H1 (cell line): ENCODE measurements at regions not wholly inside any gene's neighbourhood (a gene's known extent, or its start where the extent isn't known, plus 50 kb on each side); places are given as distances from the start of the nearest gene placed in this dataset.

Experiments
- CTCF ChIA-PET: fragments of 300-600 bp; sonication (Branson Sonifier 250); formaldehyde crosslinking; loops from one replicate; lab custom pipeline; 2021; ENCODE audit not compliant: partially characterized antibody; lab: Charles Lee
- POLR2A ChIA-PET: fragments of 300-600 bp; sonication (Branson Sonifier 250); formaldehyde crosslinking; loops from one replicate; lab custom pipeline; 2021; ENCODE audit warnings: inconsistent platforms; ENCODE audit not compliant: partially characterized antibody; lab: Charles Lee
- DNase-seq, 2 experiments: peaks; one replicate each; pipeline versions ENCODE4 v3.0.0 to v3.0.0-alpha.2; 2010 to 2022; ENCODE audit warnings: low spot score in 2 of 2, low read depth in 1 of 2, mixed read lengths in 1 of 2
- FAIRE-seq: peaks from 2 replicates; lab custom pipeline; 2011; peaks lifted over from hg19 to GRCh38; lab: Jason Lieb, UNC
- H2AFZ ChIP-seq: 2 replicates; pipeline ENCODE4 v1.8.1; 2012; ENCODE audit warnings: low read length, inconsistent platforms
- H2AK5ac ChIP-seq: 2 replicates; pipeline ENCODE4 v1.6.1; 2013; ENCODE audit warnings: low read depth, low read length
- H2BK120ac ChIP-seq: replicated peaks from 2 replicates; pipeline ENCODE3; 2013; ENCODE audit warnings: low read depth, low read length, inconsistent platforms
- H2BK12ac ChIP-seq: 2 replicates; pipeline ENCODE4 v1.6.1; 2013; ENCODE audit warnings: low read depth, low read length
- H2BK15ac ChIP-seq: 2 replicates; pipeline ENCODE4 v1.6.1; 2013; ENCODE audit warnings: low read length
- H2BK20ac ChIP-seq: 2 replicates; pipeline ENCODE4 v1.6.1; 2013; ENCODE audit warnings: low read length
- H2BK5ac ChIP-seq: 2 replicates; pipeline ENCODE4 v1.6.1; 2013; ENCODE audit warnings: low read depth, low read length
- H3K14ac ChIP-seq: 2 replicates; pipeline ENCODE4 v1.6.1; 2013; ENCODE audit warnings: inconsistent platforms; ENCODE audit not compliant: insufficient read length
- H3K18ac ChIP-seq: 2 replicates; pipeline ENCODE4 v1.6.1; 2013; ENCODE audit warnings: low read length; ENCODE audit errors: extremely low read depth
- H3K23ac ChIP-seq: 2 replicates; pipeline ENCODE4 v1.6.1; 2013; ENCODE audit warnings: inconsistent platforms; ENCODE audit not compliant: insufficient read length
- H3K23me2 ChIP-seq: 2 replicates; pipeline ENCODE4 v1.6.1; 2013; ENCODE audit warnings: low read depth, low read length
- H3K27ac ChIP-seq: 2 replicates; pipeline ENCODE4 v1.6.1; 2011; ENCODE audit warnings: low read depth, low read length, inconsistent platforms
- H3K27me3 ChIP-seq, 4 experiments: replicated peaks in 1 of 4; 1 replicate in 1 of 4; 2 replicates in 3 of 4; pipeline versions ENCODE4 v1.6.1 to v1.8.1; 2011 to 2013; ENCODE audit warnings: low read length in 3 of 4, mild to moderate bottlenecking in 3 of 4, inconsistent platforms in 2 of 4, mixed read lengths in 2 of 4, moderate library complexity in 1 of 4; ENCODE audit not compliant: control insufficient read depth in 3 of 4, insufficient read depth in 3 of 4; ENCODE audit errors: extremely low read depth in 1 of 4
- H3K36me3 ChIP-seq, 4 experiments: 2 replicates each; pipeline versions ENCODE4 v1.6.1 to v1.8.1; 2011 to 2013; ENCODE audit warnings: mild to moderate bottlenecking in 4 of 4, low read length in 3 of 4, moderate library complexity in 2 of 4, control low read depth in 1 of 4, inconsistent platforms in 1 of 4; ENCODE audit not compliant: insufficient read depth in 4 of 4, control insufficient read depth in 2 of 4
- H3K4ac ChIP-seq: replicated peaks from 2 replicates; pipeline ENCODE3; 2013; ENCODE audit warnings: low read length, low read depth, mixed read lengths, inconsistent platforms; ENCODE audit not compliant: insufficient read length
- H3K4me1 ChIP-seq, 4 experiments: replicated peaks in 1 of 4; 1 replicate in 1 of 4; 2 replicates in 3 of 4; pipeline versions ENCODE4 v1.6.1 to v1.8.1; 2011 to 2013; ENCODE audit warnings: low read length in 3 of 4, inconsistent platforms in 2 of 4, mixed read lengths in 1 of 4; ENCODE audit not compliant: insufficient read depth in 4 of 4, control insufficient read depth in 3 of 4
- H3K4me2 ChIP-seq, 2 experiments: 2 replicates each; pipeline versions ENCODE4 v1.6.1 to v1.8.1; 2011 to 2013; ENCODE audit warnings: low read depth in 2 of 2, low read length in 2 of 2, control low read depth in 1 of 2, inconsistent platforms in 1 of 2, mild to moderate bottlenecking in 1 of 2; ENCODE audit not compliant: insufficient read depth in 1 of 2
- H3K4me3 ChIP-seq, 4 experiments: fragments of 200-600, 300-600 bp in 1 of 4; sonication (generic), shearing (Covaris generic), sonication (Bioruptor Twin) in 1 of 4; 2 replicates each; pipeline versions ENCODE4 v1.5.1 to v1.8.1; 2011 to 2016; ENCODE audit warnings: low read length in 4 of 4, low read depth in 3 of 4, control low read depth in 2 of 4, inconsistent platforms in 2 of 4, mild to moderate bottlenecking in 2 of 4, mixed read lengths in 1 of 4, moderate library complexity in 1 of 4; ENCODE audit not compliant: insufficient read depth in 2 of 4; ENCODE audit errors: extremely low read depth in 1 of 4
- H3K56ac ChIP-seq: replicated peaks from 2 replicates; pipeline ENCODE3; 2013; ENCODE audit warnings: low read depth, mild to moderate bottlenecking, mixed read lengths, low read length, inconsistent platforms; ENCODE audit not compliant: insufficient read length
- H3K79me1 ChIP-seq: 2 replicates; pipeline ENCODE4 v1.6.1; 2013; ENCODE audit warnings: low read depth, low read length, control low read depth
- H3K79me2 ChIP-seq, 2 experiments: 2 replicates each; pipeline versions ENCODE4 v1.6.1 to v1.8.1; 2012 to 2013; ENCODE audit warnings: low read length in 2 of 2, mild to moderate bottlenecking in 2 of 2, inconsistent platforms in 1 of 2; ENCODE audit not compliant: insufficient read depth in 2 of 2, control insufficient read depth in 1 of 2
- H3K9ac ChIP-seq, 4 experiments: replicated peaks in 1 of 4; 1 replicate in 1 of 4; 2 replicates in 3 of 4; pipeline versions ENCODE4 v1.6.1 to v1.8.1; 2011 to 2013; ENCODE audit warnings: low read depth in 3 of 4, low read length in 3 of 4, control low read depth in 2 of 4, mild to moderate bottlenecking in 2 of 4, moderate library complexity in 2 of 4, inconsistent platforms in 1 of 4; ENCODE audit errors: extremely low read depth in 1 of 4
- H3K9me3 ChIP-seq, 2 experiments: 2 replicates each; pipeline versions ENCODE4 v1.6.1 to v1.8.1; 2012 to 2013; ENCODE audit warnings: mild to moderate bottlenecking in 2 of 2, moderate library complexity in 2 of 2, control low read depth in 1 of 2, inconsistent platforms in 1 of 2, low read depth in 1 of 2, low read length in 1 of 2, mixed read lengths in 1 of 2; ENCODE audit not compliant: insufficient read depth in 2 of 2
- H4K20me1 ChIP-seq, 2 experiments: replicated peaks in 1 of 2; 2 replicates each; pipeline versions ENCODE3 to v1.8.1; 2011 to 2013; ENCODE audit warnings: inconsistent platforms in 2 of 2, low read length in 2 of 2, mild to moderate bottlenecking in 1 of 2; ENCODE audit not compliant: insufficient read depth in 2 of 2, control insufficient read depth in 1 of 2
- H4K5ac ChIP-seq: 2 replicates; pipeline ENCODE4 v1.6.1; 2013; ENCODE audit warnings: low read length, low read depth, mixed read lengths, inconsistent platforms; ENCODE audit not compliant: insufficient read length
- H4K8ac ChIP-seq: 2 replicates; pipeline ENCODE4 v1.8.0; 2013; ENCODE audit warnings: mild to moderate bottlenecking, moderate library complexity, low read length, inconsistent platforms; ENCODE audit not compliant: insufficient read depth; ENCODE audit errors: extremely low read depth
- H4K91ac ChIP-seq: replicated peaks from 2 replicates; pipeline ENCODE3; 2013; ENCODE audit warnings: low read length, mixed read lengths, inconsistent platforms; ENCODE audit not compliant: insufficient read length
- BCL11A ChIP-seq, 2 experiments: IDR thresholded peaks; one replicate each; pipeline ENCODE4 v1.6.1; 2011; ENCODE audit warnings: low read depth in 2 of 2, low read length in 2 of 2, mild to moderate bottlenecking in 2 of 2
- CTCF ChIP-seq, 3 experiments: IDR thresholded peaks; 1 replicate in 2 of 3; 2 replicates in 1 of 3; pipeline versions ENCODE4 v1.5.1 to v1.6.1; 2011; ENCODE audit warnings: low read length in 3 of 3, mild to moderate bottlenecking in 3 of 3, inconsistent platforms in 2 of 3, low read depth in 1 of 3, moderate library complexity in 1 of 3; ENCODE audit not compliant: insufficient read depth in 1 of 3; ENCODE audit errors: control extremely low read depth in 1 of 3
- MAFK ChIP-seq: IDR thresholded peaks from 2 replicates; pipeline ENCODE4 v1.6.1; 2012; ENCODE audit warnings: low read depth, mild to moderate bottlenecking, improper control_type of control experiment, low read length
- RXRA ChIP-seq: IDR thresholded peaks from 2 replicates; pipeline ENCODE4 v1.6.1; 2011; ENCODE audit warnings: low read depth, mild to moderate bottlenecking, low read length, moderate library complexity; ENCODE audit not compliant: insufficient read depth
- SAP30 ChIP-seq: fragments of 300-600 bp; sonication (generic); IDR thresholded peaks from 2 replicates; pipeline ENCODE4 v1.7.1; 2012; ENCODE audit warnings: low read length, moderate library complexity, mild to moderate bottlenecking, inconsistent platforms; ENCODE audit not compliant: insufficient read depth, insufficient replicate concordance
- SP1 ChIP-seq: IDR thresholded peaks from 2 replicates; pipeline ENCODE4 v1.6.1; 2011; ENCODE audit warnings: low read depth, low read length
- SRF ChIP-seq: IDR thresholded peaks from 2 replicates; pipeline ENCODE4 v1.6.1; 2011; ENCODE audit warnings: mild to moderate bottlenecking, low read depth, low read length, moderate library complexity
- TAF7 ChIP-seq: optimal IDR thresholded peaks from 2 replicates; pipeline ENCODE3; 2011; ENCODE audit warnings: low read depth, mild to moderate bottlenecking, inconsistent platforms, low read length, moderate library complexity, borderline replicate concordance
- USF2 ChIP-seq: IDR thresholded peaks from 2 replicates; pipeline ENCODE4 v1.6.1; 2011; ENCODE audit warnings: low read length, improper control_type of control experiment
- WGBS, 2 experiments: shearing (Covaris generic) in 1 of 2; methylation state at CpG; one replicate each; pipeline versions ENCODE4 v1.1.6 to v1.1.7; 2013 to 2015; ENCODE audit warnings: low lambda C conversion rate in 2 of 2, mixed read lengths in 2 of 2, inconsistent platforms in 1 of 2, low coverage in 1 of 2, missing lambda C conversion rate in 1 of 2; ENCODE audit not compliant: insufficient replicate concordance in 2 of 2, insufficient coverage in 1 of 2, insufficient read length in 1 of 2; ENCODE audit errors: extremely low coverage in 1 of 2, missing lambda C conversion rate in 1 of 2; 5-methylcytosine and 5-hydroxymethylcytosine counted together

DNA sequence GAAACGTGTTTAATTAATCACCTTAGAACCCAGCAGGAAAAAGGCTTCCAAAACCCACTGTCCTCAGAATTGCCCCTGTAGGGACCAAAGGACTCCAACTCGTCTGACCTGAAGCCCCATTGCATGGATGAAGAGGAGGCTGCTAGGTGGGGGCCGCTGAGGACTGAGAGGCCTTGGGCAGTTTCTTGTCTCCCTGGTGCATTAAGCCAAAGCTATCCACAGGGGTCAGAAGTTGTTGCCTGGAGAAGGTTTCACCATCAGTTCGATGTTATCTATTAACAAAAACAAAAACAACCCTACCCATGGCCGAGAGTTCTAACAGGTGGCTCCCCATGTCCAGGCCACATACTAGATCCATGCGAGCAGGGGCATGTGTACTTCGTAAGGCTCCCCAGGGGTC lies 120.9 kb upstream of the CD93 start:
- no peak overlapping the region for H2BK15ac ChIP-seq
- H3K4me3 ChIP-seq = no peak overlapping the region
- no peak overlapping the region for H2BK120ac ChIP-seq
- WGBS, 2 experiments = 89% methylated on average over 7 of the region's 7 CpGs; no CpG with 5 or more reads in 1 of the 2 experiments
- no peak overlapping the region for H4K5ac ChIP-seq
- H3K18ac ChIP-seq = no peak overlapping the region
- H2BK12ac ChIP-seq = no peak overlapping the region
- H4K20me1 ChIP-seq = no peaks in the 10 kb centered on the region
- H2BK5ac ChIP-seq = no peak overlapping the region
- H3K27ac ChIP-seq = no peak overlapping the region
- no peak overlapping the region for H3K56ac ChIP-seq
- no peaks in the 10 kb centered on the region for H3K36me3 ChIP-seq
- no peak overlapping the region for H4K8ac ChIP-seq
- H3K23ac ChIP-seq = no peak overlapping the region
- H3K4me1 ChIP-seq = peaks cover 9 to 17% (median 11%) of the 10 kb centered on the region in 4 experiments
- no peak overlapping the region for H2BK20ac ChIP-seq
- DNase-seq (no peak), FAIRE-seq (no peak)
- H2AFZ ChIP-seq = no peak overlapping the region
- no peak overlapping the region for H3K4ac ChIP-seq
- ChIA-PET CTCF (interaction anchor here (0.7 to 4.1 kb wide), 7 partner anchors 28 to 515 kb away, joined by 3 to 15 read pairs (median 3); no protein-coding TSS in a partner anchor), POLR2A (no interaction called here)
- no peak overlapping the region for H3K14ac ChIP-seq
- no peak overlapping the region for H3K9ac ChIP-seq
- H3K4me2 ChIP-seq = no peak overlapping the region
- no peaks in the 10 kb centered on the region for H3K79me1 ChIP-seq
- H4K91ac ChIP-seq = no peak overlapping the region
- H3K79me2 ChIP-seq = no peaks in the 10 kb centered on the region
- H3K9me3 ChIP-seq = no peaks in the 10 kb centered on the region
- H2AK5ac ChIP-seq = no peak overlapping the region
- H3K27me3 ChIP-seq = peaks cover 0 to 14% (median 2%) of the 10 kb centered on the region in 4 experiments; a peak in 3 of 7 replicates
- no peaks in the 10 kb centered on the region; the same call in 1 of the 2 replicates for H3K23me2 ChIP-seq
- no peak for TF ChIP-seq CTCF (IDR thresholded peaks at IDR 0.05; ENCODE audit: control extremely low read depth in 1 of 3, insufficient read depth in 1 of 3, low read depth in 1 of 3, low read length in 3 of 3)
- no peak for TF ChIP-seq MAFK
- no peak for TF ChIP-seq TAF7
- no peak for TF ChIP-seq SP1
- no peak for TF ChIP-seq USF2
- TF ChIP-seq SRF = no peak
- no peak for TF ChIP-seq SAP30
- TF ChIP-seq RXRA = no peak
- TF ChIP-seq BCL11A (IDR thresholded peaks at IDR 0.05; ENCODE audit: low read depth in 2 of 2, low read length in 2 of 2) = no peak
